NT2/D1 (cell line): ENCODE measurements at regions not wholly inside any gene's neighbourhood (a gene's known extent, or its start where the extent isn't known, plus 50 kb on each side); places are given as distances from the start of the nearest gene placed in this dataset.

Experiments used
- DNase-seq: peaks from one replicate; pipeline ENCODE4 v3.0.0-alpha.2; 2011; ENCODE audit warnings: low read depth, low spot score
- H3K27me3 ChIP-seq: 2 replicates; pipeline ENCODE4 v1.6.0; 2011; ENCODE audit warnings: mild to moderate bottlenecking; ENCODE audit not compliant: insufficient read length, insufficient read depth
- H3K36me3 ChIP-seq: 2 replicates; pipeline ENCODE4 v1.6.1; 2011; ENCODE audit warnings: mild to moderate bottlenecking, low read length, mixed read lengths; ENCODE audit not compliant: insufficient read depth, insufficient read length
- H3K4me1 ChIP-seq: 2 replicates; pipeline ENCODE4 v1.5.1; 2011; ENCODE audit not compliant: insufficient read depth, insufficient read length
- H3K4me3 ChIP-seq: 2 replicates; pipeline ENCODE4 v1.5.1; 2011; ENCODE audit warnings: low read depth; ENCODE audit not compliant: insufficient read length
- H3K9ac ChIP-seq: 2 replicates; pipeline ENCODE4 v1.6.0; 2011; ENCODE audit warnings: low read depth; ENCODE audit not compliant: insufficient read length
- H3K9me3 ChIP-seq: 2 replicates; pipeline ENCODE4 v1.5.1; 2011; ENCODE audit warnings: mild to moderate bottlenecking, low read length; ENCODE audit not compliant: insufficient read depth
- SUZ12 ChIP-seq: IDR thresholded peaks from 2 replicates; pipeline ENCODE4 v1.6.1; 2011; ENCODE audit not compliant: insufficient read length, insufficient read depth; ENCODE audit errors: extremely low read depth
- YY1 ChIP-seq: IDR thresholded peaks from 2 replicates; pipeline ENCODE4 v1.6.1; 2011; ENCODE audit not compliant: insufficient read length, insufficient read depth
- ZNF274 ChIP-seq: IDR thresholded peaks from 2 replicates; pipeline ENCODE4 v1.6.1; 2011; ENCODE audit warnings: mild to moderate bottlenecking, low read depth, low read length

DNA sequence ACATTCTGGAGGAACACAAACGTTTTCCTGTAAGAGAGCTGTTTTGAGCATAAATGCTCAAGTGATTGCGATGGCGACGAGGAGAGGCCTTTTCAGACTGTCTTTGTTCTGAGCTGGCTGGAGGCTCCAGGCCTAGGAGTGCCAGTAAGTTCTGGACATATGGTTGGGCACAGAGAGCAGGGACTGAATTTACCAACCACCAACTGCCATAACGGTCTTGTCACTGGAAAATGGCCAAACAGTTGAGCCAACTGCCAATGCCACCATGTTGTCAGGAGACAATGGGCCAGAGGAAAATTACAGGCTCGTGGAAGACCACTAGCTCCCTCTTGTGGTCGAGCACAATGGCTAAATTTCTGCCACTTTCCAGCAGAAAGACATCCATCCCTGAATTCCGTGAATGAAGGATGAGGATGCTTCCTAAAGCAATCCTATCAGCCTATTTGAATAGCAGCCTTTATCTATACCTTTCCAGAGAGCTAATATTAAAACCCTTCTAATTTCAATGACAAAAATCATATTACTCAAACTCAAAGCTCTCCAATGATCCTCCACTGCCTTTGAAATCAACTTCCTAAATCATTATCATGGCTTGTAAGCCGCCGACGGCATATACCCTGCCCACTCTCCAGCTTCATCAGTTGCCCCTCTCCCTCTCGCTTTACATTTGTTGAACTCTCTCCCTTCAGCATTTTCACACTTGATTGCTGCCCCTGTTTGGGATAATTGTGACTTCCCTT is 66.9 kb upstream of the GLIS3 start:
- peak; percentile 59 for DNase-seq
- no peak overlapping the region for H3K9ac ChIP-seq
- TF ChIP-seq ZNF274 (no peak), YY1 (peak; percentile 60)
- H3K36me3 ChIP-seq, result no peaks in the 10 kb centered on the region
- H3K4me3 ChIP-seq, result no peak overlapping the region
- no peaks in the 10 kb centered on the region for H3K4me1 ChIP-seq
- H3K9me3 ChIP-seq, result no peaks in the 10 kb centered on the region
- no peaks in the 10 kb centered on the region for H3K27me3 ChIP-seq

DNA sequence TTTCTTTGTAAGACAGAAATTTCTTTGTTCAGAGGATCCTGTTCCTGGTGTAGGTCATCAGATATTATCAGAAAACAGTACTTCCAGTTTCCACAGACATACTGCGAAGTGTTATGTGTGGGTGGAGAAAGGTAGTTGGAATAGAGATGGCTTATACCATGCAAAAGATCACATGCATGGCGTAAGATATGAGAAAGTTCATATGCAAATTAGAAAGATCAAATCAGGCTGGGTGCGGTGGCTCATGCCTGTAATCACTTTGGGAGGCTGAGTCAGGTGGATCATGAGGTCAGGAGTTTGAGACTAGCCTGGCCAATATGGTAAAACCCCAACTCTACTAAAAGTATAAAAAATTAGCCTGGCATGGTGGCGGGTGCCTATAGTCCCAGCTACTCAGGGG is 65.2 kb upstream of the GLIS3 start:
- DNase-seq, result no peak
- no peak overlapping the region for H3K4me3 ChIP-seq
- no peak for TF ChIP-seq YY1
- TF ChIP-seq ZNF274, result no peak
- TF ChIP-seq SUZ12, result no peak

GRCh38 chr9:4362281-4362680 is 62.4 kb upstream of the GLIS3 start:
- H3K4me1 ChIP-seq, result no peaks in the 10 kb centered on the region
- no peak overlapping the region for H3K9ac ChIP-seq
- no peaks in the 10 kb centered on the region for H3K27me3 ChIP-seq
- no peak for TF ChIP-seq SUZ12
- TF ChIP-seq ZNF274, result no peak
- TF ChIP-seq YY1, result no peak
- H3K36me3 ChIP-seq, result no peaks in the 10 kb centered on the region
- DNase-seq, result no peak
- no peaks in the 10 kb centered on the region for H3K9me3 ChIP-seq
- no peak overlapping the region for H3K4me3 ChIP-seq

More for the DNA sequence above, 65.2 kb upstream of the GLIS3 start:
- no peak overlapping the region for H3K9ac ChIP-seq
- no peaks in the 10 kb centered on the region for H3K9me3 ChIP-seq
- H3K36me3 ChIP-seq, result no peaks in the 10 kb centered on the region
- no peaks in the 10 kb centered on the region for H3K27me3 ChIP-seq
- no peaks in the 10 kb centered on the region for H3K4me1 ChIP-seq

DNA sequence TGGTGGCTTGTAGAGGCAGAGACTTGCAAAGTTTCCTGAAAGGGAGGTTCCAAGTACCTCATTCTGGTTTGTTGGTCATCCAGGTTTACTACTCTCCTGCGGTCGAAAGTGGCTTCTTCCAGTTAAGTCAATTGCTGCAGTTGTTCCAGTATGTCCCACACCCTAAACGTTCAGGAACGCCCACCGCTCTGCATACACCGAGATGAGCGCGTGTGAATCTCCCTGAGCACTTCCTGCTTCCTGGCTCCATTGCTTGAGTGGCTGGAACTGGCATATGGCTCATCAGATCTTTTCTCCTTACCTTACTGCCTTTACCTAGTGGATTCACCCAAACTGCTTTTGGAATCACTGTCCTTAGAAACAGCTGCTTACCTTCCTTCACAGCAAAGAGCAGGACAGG is 59.1 kb upstream of the GLIS3 start:
- Histone ChIP-seq H3K27me3 (no peaks in the 10 kb centered on the region), H3K9me3 (no peaks in the 10 kb centered on the region), H3K36me3 (no peaks in the 10 kb centered on the region), H3K4me1 (no peaks in the 10 kb centered on the region), H3K9ac (no peak overlapping the region), H3K4me3 (no peak overlapping the region)
- DNase-seq, result no peak
- TF ChIP-seq YY1 (no peak), SUZ12 (no peak), ZNF274 (no peak)

DNA sequence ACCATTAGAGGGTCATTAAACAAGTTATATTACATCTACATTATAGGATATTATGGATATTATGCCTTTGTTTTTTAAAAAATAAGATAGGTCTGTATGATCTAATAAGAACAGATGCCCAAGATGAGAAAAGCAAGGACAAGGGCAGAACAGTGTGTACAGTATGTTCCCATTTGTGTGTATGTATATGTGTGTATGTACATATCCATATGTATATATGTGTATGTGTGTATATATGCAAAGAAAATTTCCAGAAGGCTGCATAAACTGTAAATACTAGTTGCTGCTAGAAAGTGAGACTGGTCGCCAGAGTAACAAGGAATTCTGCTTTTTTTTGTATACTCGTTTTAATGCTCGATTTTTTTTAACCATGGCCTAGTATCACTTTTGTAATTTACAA is 58.1 kb upstream of the GLIS3 start:
- no peaks in the 10 kb centered on the region for H3K36me3 ChIP-seq

DNA sequence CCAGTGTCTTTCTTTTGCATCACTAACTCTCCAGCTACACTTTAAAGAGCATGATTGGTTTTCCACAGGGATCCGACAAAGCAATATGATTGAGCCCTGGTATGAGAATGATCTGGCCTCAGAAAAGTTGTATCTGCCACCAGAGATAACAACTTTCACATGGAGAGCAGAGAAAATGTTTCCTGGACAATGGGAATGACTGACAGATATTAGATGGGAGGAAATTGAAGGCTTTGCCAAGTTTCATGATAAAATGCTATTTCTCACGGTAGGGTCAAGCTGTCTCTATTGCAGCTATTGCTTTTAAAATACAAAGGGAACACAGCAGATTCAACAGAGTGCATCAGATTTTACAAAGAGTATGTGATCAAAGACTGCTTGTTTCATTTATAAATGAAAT is 56.4 kb upstream of the GLIS3 start:
- H3K9me3 ChIP-seq, result no peaks in the 10 kb centered on the region
- H3K4me1 ChIP-seq, result no peaks in the 10 kb centered on the region
- no peaks in the 10 kb centered on the region for H3K36me3 ChIP-seq
- no peaks in the 10 kb centered on the region for H3K27me3 ChIP-seq
- no peak for DNase-seq
- no peak overlapping the region for H3K9ac ChIP-seq
- TF ChIP-seq SUZ12, result no peak
- no peak for TF ChIP-seq YY1
- no peak for TF ChIP-seq ZNF274
- no peak overlapping the region for H3K4me3 ChIP-seq

More for the DNA sequence above, 58.1 kb upstream of the GLIS3 start:
- H3K4me3 ChIP-seq, result no peak overlapping the region
- no peaks in the 10 kb centered on the region for H3K9me3 ChIP-seq
- no peak overlapping the region for H3K9ac ChIP-seq
- no peaks in the 10 kb centered on the region for H3K27me3 ChIP-seq
- no peaks in the 10 kb centered on the region for H3K4me1 ChIP-seq
- no peak for DNase-seq
- TF ChIP-seq SUZ12 (no peak), ZNF274 (no peak), YY1 (no peak)

DNA sequence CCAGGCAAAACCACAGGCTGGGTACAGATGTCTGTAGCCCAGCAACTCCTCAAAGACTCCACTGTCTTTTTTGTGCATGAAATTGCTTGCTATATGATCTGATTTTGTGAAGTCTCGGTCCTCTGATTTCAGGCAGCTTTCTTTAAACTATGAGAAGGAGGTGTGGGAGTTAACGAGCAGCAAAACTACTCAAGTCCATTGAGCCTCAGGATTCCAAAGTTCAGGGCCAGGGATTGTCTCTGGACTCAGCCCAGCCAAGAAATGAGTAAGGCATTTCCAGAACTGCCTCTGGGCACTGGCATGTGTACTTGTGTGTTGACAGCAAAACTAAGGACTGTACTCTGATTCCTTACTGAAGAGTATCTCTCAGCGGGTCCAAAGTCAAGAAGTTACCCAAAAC is 53.4 kb upstream of the GLIS3 start:
- H3K9me3 ChIP-seq, result no peaks in the 10 kb centered on the region
- no peaks in the 10 kb centered on the region for H3K36me3 ChIP-seq
- H3K4me3 ChIP-seq, result no peak overlapping the region
- H3K9ac ChIP-seq, result no peak overlapping the region
- no peaks in the 10 kb centered on the region for H3K4me1 ChIP-seq
- TF ChIP-seq SUZ12 (no peak), ZNF274 (no peak), YY1 (no peak)
- no peaks in the 10 kb centered on the region for H3K27me3 ChIP-seq
- no peak for DNase-seq
